ENCODE measurements at regions not wholly inside any gene's neighbourhood (a gene's known extent, or its start where the extent isn't known, plus 50 kb on each side); places are given as distances from the start of the nearest gene placed in this dataset.
A peak's percentile ranks its signal among the peaks of the same experiment; 100 is the strongest.

- Histone ChIP-seq H3K4me1 (ENCODE audit: insufficient read depth, low read length) (no peaks in the 10 kb centered on the region), H3K36me3 (ENCODE audit: insufficient read depth, low read length) (no peaks in the 10 kb centered on the region), H3K9me3 (ENCODE audit: control insufficient read depth in 1 of 2, low read length in 2 of 2) (no peaks in the 10 kb centered on the region), H3K27ac (ENCODE audit: low read depth, low read length) (no peak overlapping the region), H3K4me3 (ENCODE audit: low read length in 2 of 2) (no peak overlapping the region), H3K27me3 (ENCODE audit: insufficient read depth, low read length) (no peaks in the 10 kb centered on the region)
- Mint-ChIP-seq H3K9me3 (no peaks in the 10 kb centered on the region), H3K4me3 (no peak overlapping the region), H3K27ac (no peak overlapping the region), H3K4me1 (peaks cover 0 to 10% (median 0%) of the 10 kb centered on the region in 4 donors), H3K27me3 (no peaks in the 10 kb centered on the region), H3K36me3 (no peaks in the 10 kb centered on the region)
- CTCF ChIA-PET (ENCODE audit: partially characterized antibody): no interaction called here
- intact Hi-C loops (cut with micrococcal nuclease): no loop called here
- no peak for DNase-seq
- POLR2A ChIA-PET (ENCODE audit: partially characterized antibody): no interaction called here
These were observed 193.0 kb downstream of the VCY1B start for GRCh38 chrY:14248878-14249576.

- H3K27me3 Mint-ChIP-seq: no peaks in the 10 kb centered on the region
- no peaks in the 10 kb centered on the region for H3K9me3 ChIP-seq (ENCODE audit: control insufficient read depth in 1 of 2, low read length in 2 of 2)
- peak overlapping the region; percentile 9 for H3K27ac ChIP-seq (ENCODE audit: low read depth, low read length)
- H3K27me3 ChIP-seq (ENCODE audit: insufficient read depth, low read length): no peaks in the 10 kb centered on the region
- DNase-seq: peak in 1 of 5 donors; percentile 35
- H3K4me1 ChIP-seq (ENCODE audit: insufficient read depth, low read length): peaks cover 29% of the 10 kb centered on the region
- H3K4me3 Mint-ChIP-seq: peak overlapping the region in 2 of 8 donors; percentile 72 to 83
- POLR2A ChIA-PET (ENCODE audit: partially characterized antibody): interaction anchor here (1.2 to 2.3 kb wide), 3 partner anchors 72 to 552 kb away, joined by 4 to 13 read pairs (median 5); partner anchors contain the start of gene TMSB4Y
- no peak overlapping the region for H3K4me3 ChIP-seq (ENCODE audit: low read length in 2 of 2)
- H3K27ac Mint-ChIP-seq: peak overlapping the region in 2 of 7 donors; percentile 77 to 97
- H3K36me3 ChIP-seq (ENCODE audit: insufficient read depth, low read length): no peaks in the 10 kb centered on the region
- H3K36me3 Mint-ChIP-seq: peaks cover 0 to 2% of the 10 kb centered on the region in 2 donors
- H3K9me3 Mint-ChIP-seq: no peaks in the 10 kb centered on the region
- intact Hi-C loops (cut with micrococcal nuclease): loop anchor here (10.0 kb wide), 2 partner anchors 49 to 89 kb away; no protein-coding TSS in a partner anchor
- H3K4me1 Mint-ChIP-seq: peaks cover 0 to 23% (median 7%) of the 10 kb centered on the region in 4 donors
- CTCF ChIA-PET (ENCODE audit: partially characterized antibody): interaction anchor here (1.3 kb wide), 1 partner anchor 84 kb away, joined by 3 read pairs; no protein-coding TSS in a partner anchor
These were observed 200.2 kb downstream of the VCY1B start for GRCh38 chrY:14255965-14256816.

GRCh38 chrY:14256817-14257168 lies 200.8 kb downstream of the VCY1B start:
- Histone ChIP-seq H3K27me3 (ENCODE audit: insufficient read depth, low read length) (no peaks in the 10 kb centered on the region), H3K4me3 (ENCODE audit: low read length in 2 of 2) (no peak overlapping the region), H3K4me1 (ENCODE audit: insufficient read depth, low read length) (peaks cover 29% of the 10 kb centered on the region), H3K9me3 (ENCODE audit: control insufficient read depth in 1 of 2, low read length in 2 of 2) (no peaks in the 10 kb centered on the region), H3K36me3 (ENCODE audit: insufficient read depth, low read length) (no peaks in the 10 kb centered on the region), H3K27ac (ENCODE audit: low read depth, low read length) (peak overlapping the region; percentile 9)
- H3K9me3 Mint-ChIP-seq: no peaks in the 10 kb centered on the region
- peaks cover 0 to 2% of the 10 kb centered on the region in 2 donors for H3K36me3 Mint-ChIP-seq
- peak overlapping the region in 2 of 7 donors; percentile 77 to 97 for H3K27ac Mint-ChIP-seq
- no peaks in the 10 kb centered on the region for H3K27me3 Mint-ChIP-seq
- ChIA-PET POLR2A (ENCODE audit: partially characterized antibody) (interaction anchor here (0.9 to 2.3 kb wide), 5 partner anchors 14 to 553 kb away, joined by 3 to 13 read pairs (median 4); partner anchors contain the start of gene TMSB4Y), CTCF (ENCODE audit: partially characterized antibody) (interaction anchor here (1.3 kb wide), 1 partner anchor 83 kb away, joined by 3 read pairs; no protein-coding TSS in a partner anchor)
- peaks cover 0 to 23% (median 7%) of the 10 kb centered on the region in 4 donors for H3K4me1 Mint-ChIP-seq
- intact Hi-C loops (cut with micrococcal nuclease): loop anchor here (10.0 kb wide), 2 partner anchors 48 to 88 kb away; no protein-coding TSS in a partner anchor
- H3K4me3 Mint-ChIP-seq: peak overlapping the region in 2 of 8 donors; percentile 72 to 83
- DNase-seq: no peak

- H3K4me1 Mint-ChIP-seq: no peaks in the 10 kb centered on the region
- DNase-seq: no peak
- ChIA-PET POLR2A (ENCODE audit: partially characterized antibody) (no interaction called here), CTCF (ENCODE audit: partially characterized antibody) (no interaction called here)
- peaks cover 0 to 2% (median 0%) of the 10 kb centered on the region in 8 donors for H3K9me3 Mint-ChIP-seq
- no peaks in the 10 kb centered on the region for H3K27me3 Mint-ChIP-seq
- no peak overlapping the region for H3K4me3 Mint-ChIP-seq
- no peak overlapping the region for H3K27ac ChIP-seq (ENCODE audit: low read depth, low read length)
- H3K36me3 Mint-ChIP-seq: peaks cover 0 to 2% of the 10 kb centered on the region in 2 donors
- intact Hi-C loops (cut with micrococcal nuclease): no loop called here
- H3K4me1 ChIP-seq (ENCODE audit: insufficient read depth, low read length): no peaks in the 10 kb centered on the region
- H3K36me3 ChIP-seq (ENCODE audit: insufficient read depth, low read length): no peaks in the 10 kb centered on the region
- no peaks in the 10 kb centered on the region for H3K9me3 ChIP-seq (ENCODE audit: control insufficient read depth in 1 of 2, low read length in 2 of 2)
- no peak overlapping the region for H3K4me3 ChIP-seq (ENCODE audit: low read length in 2 of 2)
- no peak overlapping the region for H3K27ac Mint-ChIP-seq
- H3K27me3 ChIP-seq (ENCODE audit: insufficient read depth, low read length): no peaks in the 10 kb centered on the region
These were observed 221.0 kb downstream of the VCY1B start for GRCh38 chrY:14277029-14277428.

GRCh38 chrY:14290656-14291375 lies 233.5 kb upstream of the NLGN4Y start:
- no peaks in the 10 kb centered on the region for H3K27me3 ChIP-seq (ENCODE audit: insufficient read depth, low read length)
- H3K27ac Mint-ChIP-seq: no peak overlapping the region
- no peak for DNase-seq
- intact Hi-C loops (cut with micrococcal nuclease): no loop called here
- no peaks in the 10 kb centered on the region for H3K36me3 ChIP-seq (ENCODE audit: insufficient read depth, low read length)
- CTCF ChIA-PET (ENCODE audit: partially characterized antibody): no interaction called here
- no peak overlapping the region for H3K27ac ChIP-seq (ENCODE audit: low read depth, low read length)
- no peaks in the 10 kb centered on the region for H3K27me3 Mint-ChIP-seq
- no peak overlapping the region for H3K4me3 ChIP-seq (ENCODE audit: low read length in 2 of 2)
- no peaks in the 10 kb centered on the region for H3K4me1 Mint-ChIP-seq
- no peaks in the 10 kb centered on the region for H3K36me3 Mint-ChIP-seq
- peaks cover 0 to 2% (median 0%) of the 10 kb centered on the region in 8 donors for H3K9me3 Mint-ChIP-seq
- no peaks in the 10 kb centered on the region for H3K4me1 ChIP-seq (ENCODE audit: insufficient read depth, low read length)
- no peaks in the 10 kb centered on the region for H3K9me3 ChIP-seq (ENCODE audit: control insufficient read depth in 1 of 2, low read length in 2 of 2)
- POLR2A ChIA-PET (ENCODE audit: partially characterized antibody): no interaction called here
- H3K4me3 Mint-ChIP-seq: no peak overlapping the region

- no peaks in the 10 kb centered on the region for H3K4me1 Mint-ChIP-seq
- H3K36me3 Mint-ChIP-seq: no peaks in the 10 kb centered on the region
- peaks cover 0 to 2% (median 0%) of the 10 kb centered on the region in 8 donors for H3K9me3 Mint-ChIP-seq
- ChIA-PET POLR2A (ENCODE audit: partially characterized antibody) (no interaction called here), CTCF (ENCODE audit: partially characterized antibody) (no interaction called here)
- H3K4me3 Mint-ChIP-seq: no peak overlapping the region
- no peaks in the 10 kb centered on the region for H3K27me3 ChIP-seq (ENCODE audit: insufficient read depth, low read length)
- no peak for DNase-seq
- H3K27me3 Mint-ChIP-seq: no peaks in the 10 kb centered on the region
- H3K4me1 ChIP-seq (ENCODE audit: insufficient read depth, low read length): no peaks in the 10 kb centered on the region
- H3K4me3 ChIP-seq (ENCODE audit: low read length in 2 of 2): no peak overlapping the region
- H3K27ac Mint-ChIP-seq: no peak overlapping the region
- H3K27ac ChIP-seq (ENCODE audit: low read depth, low read length): no peak overlapping the region
- no peaks in the 10 kb centered on the region for H3K9me3 ChIP-seq (ENCODE audit: control insufficient read depth in 1 of 2, low read length in 2 of 2)
- H3K36me3 ChIP-seq (ENCODE audit: insufficient read depth, low read length): no peaks in the 10 kb centered on the region
- intact Hi-C loops (cut with micrococcal nuclease): no loop called here
These were observed 231.9 kb upstream of the NLGN4Y start for GRCh38 chrY:14292382-14292781.

Measured in CD4-positive, alpha-beta memory T cell (primary cell).